Activated naive CD8-positive, alpha-beta T cell treated with anti-CD3 and anti-CD28 coated beads, Interleukin-2, amount 50 U/mL, for 16 hours (primary cell): ENCODE measurements at regions not wholly inside any gene's neighbourhood (a gene's known extent, or its start where the extent isn't known, plus 50 kb on each side); places are given as distances from the start of the nearest gene placed in this dataset.

Experiments
- DNase-seq: peaks from one replicate; pipeline ENCODE4 v3.0.0-alpha.2; 2020; ENCODE audit warnings: low read depth, low spot score

- DNase-seq = no peak
Observed at GRCh38 chr10:131666091-131666490, 234.7 kb upstream of the PPP2R2D start.

GRCh38 chr10:131667047-131667446 lies 233.8 kb upstream of the PPP2R2D start:
- no peak for DNase-seq

GRCh38 chr10:131667561-131667960 lies 233.2 kb upstream of the PPP2R2D start:
- DNase-seq = no peak

- DNase-seq = no peak
Observed at GRCh38 chr10:131668903-131669302, 231.9 kb upstream of the PPP2R2D start.

- no peak for DNase-seq
Observed at GRCh38 chr10:131669838-131670237, 231.0 kb upstream of the PPP2R2D start.

- no peak for DNase-seq
Observed at GRCh38 chr10:131670341-131670740, 230.5 kb upstream of the PPP2R2D start.

- DNase-seq = no peak
Observed at GRCh38 chr10:131673396-131673795, 227.4 kb upstream of the PPP2R2D start.

GRCh38 chr10:131674130-131674529 lies 226.7 kb upstream of the PPP2R2D start:
- no peak for DNase-seq

GRCh38 chr10:131675104-131675503 lies 225.7 kb upstream of the PPP2R2D start:
- DNase-seq = no peak

GRCh38 chr10:131676046-131676799 lies 224.6 kb upstream of the PPP2R2D start:
- DNase-seq = no peak

GRCh38 chr10:131676800-131677421 lies 223.9 kb upstream of the PPP2R2D start:
- DNase-seq = no peak

GRCh38 chr10:131677671-131678070 lies 223.1 kb upstream of the PPP2R2D start:
- no peak for DNase-seq

GRCh38 chr10:131678171-131678570 lies 222.6 kb upstream of the PPP2R2D start:
- DNase-seq = no peak

- DNase-seq = no peak
Observed at GRCh38 chr10:131678613-131679012, 222.2 kb upstream of the PPP2R2D start.

- DNase-seq = no peak
Observed at GRCh38 chr10:131679926-131680325, 220.9 kb upstream of the PPP2R2D start.

GRCh38 chr10:131681122-131681521 lies 219.7 kb upstream of the PPP2R2D start:
- DNase-seq = no peak

- DNase-seq = no peak
Observed at GRCh38 chr10:131681656-131682055, 219.2 kb upstream of the PPP2R2D start.

- DNase-seq = no peak
Observed at GRCh38 chr10:131682271-131682962, 218.4 kb upstream of the PPP2R2D start.

GRCh38 chr10:131683281-131683861 lies 217.4 kb upstream of the PPP2R2D start:
- DNase-seq = no peak

- no peak for DNase-seq
Observed at GRCh38 chr10:131683941-131684340, 216.9 kb upstream of the PPP2R2D start.

GRCh38 chr10:131685007-131685406 lies 215.8 kb upstream of the PPP2R2D start:
- DNase-seq = no peak

GRCh38 chr10:131685576-131685975 lies 215.2 kb upstream of the PPP2R2D start:
- DNase-seq = no peak
